Astrocyte (in vitro differentiated cells and primary cell): ENCODE measurements at regions not wholly inside any gene's neighbourhood (a gene's known extent, or its start where the extent isn't known, plus 50 kb on each side); places are given as distances from the start of the nearest gene placed in this dataset.

Experiments
- DNase-seq: peaks from one replicate; pipeline ENCODE4 v3.0.0-alpha.2; 2010; ENCODE audit warnings: low read depth
- FAIRE-seq: peaks from 2 replicates; lab custom pipeline; 2011; peaks lifted over from hg19 to GRCh38; lab: Jason Lieb, UNC
- H2AFZ ChIP-seq: 2 replicates; pipeline ENCODE4 v1.6.0; 2012; ENCODE audit warnings: low read depth, low read length, inconsistent platforms
- H3K27ac ChIP-seq: 2 replicates; pipeline ENCODE4 v1.5.1; 2011; ENCODE audit warnings: low read depth, low read length, inconsistent platforms
- H3K27me3 ChIP-seq: 2 replicates; pipeline ENCODE4 v1.6.0; 2011; ENCODE audit warnings: low read length, inconsistent platforms; ENCODE audit not compliant: insufficient read depth
- H3K36me3 ChIP-seq: 2 replicates; pipeline ENCODE4 v1.5.1; 2011; ENCODE audit warnings: low read length, inconsistent platforms; ENCODE audit not compliant: insufficient read depth
- H3K4me1 ChIP-seq: 2 replicates; pipeline ENCODE4 v1.5.1; 2011; ENCODE audit warnings: low read length, inconsistent platforms; ENCODE audit not compliant: insufficient read depth
- H3K4me2 ChIP-seq: 2 replicates; pipeline ENCODE4 v1.6.0; 2012; ENCODE audit warnings: low read length, inconsistent platforms
- H3K4me3 ChIP-seq: 2 replicates; pipeline ENCODE4 v1.5.1; 2011; ENCODE audit warnings: low read depth, mild to moderate bottlenecking, low read length, inconsistent platforms; ENCODE audit not compliant: insufficient read depth
- H3K79me2 ChIP-seq: 2 replicates; pipeline ENCODE4 v1.6.0; 2012; ENCODE audit warnings: mild to moderate bottlenecking, low read length, inconsistent platforms; ENCODE audit not compliant: insufficient read depth
- H3K9ac ChIP-seq: 2 replicates; pipeline ENCODE4 v1.6.0; 2012; ENCODE audit warnings: mild to moderate bottlenecking, low read length, inconsistent platforms
- H3K9me3 ChIP-seq: 2 replicates; pipeline ENCODE4 v1.5.1; 2012; ENCODE audit warnings: low read depth, mild to moderate bottlenecking, low read length, inconsistent platforms; ENCODE audit not compliant: insufficient read depth
- H4K20me1 ChIP-seq: 2 replicates; pipeline ENCODE4 v1.6.0; 2012; ENCODE audit warnings: low read length, inconsistent platforms; ENCODE audit not compliant: insufficient read depth
- H3K27ac Mint-ChIP-seq: one replicate; pipeline ENCODE4 v1.8.0; 2021; ENCODE audit warnings: mild to moderate bottlenecking, mixed read lengths; ENCODE audit not compliant: unreplicated experiment
- H3K27me3 Mint-ChIP-seq: one replicate; pipeline ENCODE4 v1.8.0; 2021; ENCODE audit warnings: low read depth, mixed read lengths; ENCODE audit not compliant: unreplicated experiment
- H3K36me3 Mint-ChIP-seq: one replicate; pipeline ENCODE4 v1.8.0; 2021; ENCODE audit warnings: low read depth, mixed read lengths; ENCODE audit not compliant: unreplicated experiment
- H3K4me1 Mint-ChIP-seq: one replicate; pipeline ENCODE4 v1.8.0; 2021; ENCODE audit warnings: low read depth, mixed read lengths; ENCODE audit not compliant: unreplicated experiment
- H3K4me3 Mint-ChIP-seq: one replicate; pipeline ENCODE4 v1.8.0; 2021; ENCODE audit warnings: mild to moderate bottlenecking, moderate library complexity, mixed read lengths; ENCODE audit not compliant: unreplicated experiment
- H3K9me3 Mint-ChIP-seq: one replicate; pipeline ENCODE4 v1.8.0; 2021; ENCODE audit warnings: mild to moderate bottlenecking, mixed read lengths; ENCODE audit not compliant: unreplicated experiment
- EZH2 ChIP-seq: IDR thresholded peaks from 2 replicates; pipeline ENCODE4 v1.6.1; 2012; ENCODE audit warnings: mild to moderate bottlenecking, low read length, inconsistent platforms; ENCODE audit not compliant: insufficient read depth
- TF ChIP-seq, protein P1 (sequence below): IDR thresholded peaks from 2 replicates; pipeline ENCODE4 v1.5.1; 2011; ENCODE audit warnings: low read depth, mild to moderate bottlenecking, inconsistent platforms, low read length, moderate library complexity; ENCODE audit not compliant: insufficient read depth

DNA sequence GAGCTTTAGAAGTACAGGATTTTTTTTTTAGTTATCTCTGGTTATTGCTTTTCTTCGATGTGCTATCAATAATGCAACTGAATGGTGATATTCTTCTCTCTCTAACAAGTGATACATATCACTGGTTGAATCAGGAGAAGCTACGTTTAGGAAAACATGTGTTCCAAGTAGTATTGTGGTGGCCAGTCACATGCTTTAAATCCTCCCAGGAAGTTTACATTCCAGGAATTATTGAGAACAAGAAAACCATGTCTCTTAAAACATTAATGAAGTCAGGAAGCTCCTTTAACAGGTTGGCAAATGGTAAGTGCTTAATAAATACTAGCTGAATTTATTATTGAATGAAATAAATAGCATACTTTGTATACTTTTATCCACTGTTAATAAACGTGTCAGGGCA, 371.1 kb downstream of the BCKDHB start:
- Histone ChIP-seq H3K36me3 (no peaks in the 10 kb centered on the region), H3K4me2 (no peak overlapping the region), H3K9ac (no peak overlapping the region), H3K27ac (no peak overlapping the region), H3K9me3 (no peaks in the 10 kb centered on the region), H2AFZ (no peak overlapping the region), H3K4me1 (no peaks in the 10 kb centered on the region), H3K27me3 (no peaks in the 10 kb centered on the region), H3K79me2 (no peaks in the 10 kb centered on the region), H3K4me3 (no peak overlapping the region), H4K20me1 (no peaks in the 10 kb centered on the region)
- H3K4me3 Mint-ChIP-seq = no peak overlapping the region
- peak; percentile 60 for DNase-seq
- FAIRE-seq = no peak
- TF ChIP-seq, protein P1, sequence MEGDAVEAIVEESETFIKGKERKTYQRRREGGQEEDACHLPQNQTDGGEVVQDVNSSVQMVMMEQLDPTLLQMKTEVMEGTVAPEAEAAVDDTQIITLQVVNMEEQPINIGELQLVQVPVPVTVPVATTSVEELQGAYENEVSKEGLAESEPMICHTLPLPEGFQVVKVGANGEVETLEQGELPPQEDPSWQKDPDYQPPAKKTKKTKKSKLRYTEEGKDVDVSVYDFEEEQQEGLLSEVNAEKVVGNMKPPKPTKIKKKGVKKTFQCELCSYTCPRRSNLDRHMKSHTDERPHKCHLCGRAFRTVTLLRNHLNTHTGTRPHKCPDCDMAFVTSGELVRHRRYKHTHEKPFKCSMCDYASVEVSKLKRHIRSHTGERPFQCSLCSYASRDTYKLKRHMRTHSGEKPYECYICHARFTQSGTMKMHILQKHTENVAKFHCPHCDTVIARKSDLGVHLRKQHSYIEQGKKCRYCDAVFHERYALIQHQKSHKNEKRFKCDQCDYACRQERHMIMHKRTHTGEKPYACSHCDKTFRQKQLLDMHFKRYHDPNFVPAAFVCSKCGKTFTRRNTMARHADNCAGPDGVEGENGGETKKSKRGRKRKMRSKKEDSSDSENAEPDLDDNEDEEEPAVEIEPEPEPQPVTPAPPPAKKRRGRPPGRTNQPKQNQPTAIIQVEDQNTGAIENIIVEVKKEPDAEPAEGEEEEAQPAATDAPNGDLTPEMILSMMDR = no peak
- no peak for TF ChIP-seq EZH2
- H3K27me3 Mint-ChIP-seq = no peaks in the 10 kb centered on the region
- H3K27ac Mint-ChIP-seq = no peak overlapping the region
- no peaks in the 10 kb centered on the region for H3K9me3 Mint-ChIP-seq
- H3K4me1 Mint-ChIP-seq = peaks cover 24% of the 10 kb centered on the region
- no peaks in the 10 kb centered on the region for H3K36me3 Mint-ChIP-seq

DNA sequence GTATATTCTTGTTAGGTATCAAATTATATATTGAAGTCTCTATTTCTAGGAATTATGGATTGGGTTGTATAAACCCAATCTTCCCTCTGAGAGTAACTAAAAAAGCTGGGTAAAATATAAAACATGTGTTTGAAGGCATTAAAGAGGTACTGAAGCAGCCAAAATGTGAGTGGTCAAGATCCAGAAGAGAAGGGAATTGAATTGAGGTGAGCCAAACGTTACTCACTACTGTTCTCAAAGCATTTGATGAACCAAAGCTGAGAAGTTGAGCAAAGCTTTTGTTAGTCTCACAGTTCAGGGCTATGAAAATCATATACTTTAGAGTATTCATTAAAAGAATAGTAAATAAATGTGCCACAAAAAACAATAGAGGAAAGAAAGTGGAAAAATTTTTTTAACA, 365.8 kb downstream of the BCKDHB start:
- Mint-ChIP-seq H3K4me1 (peaks cover 13% of the 10 kb centered on the region), H3K36me3 (no peaks in the 10 kb centered on the region), H3K27me3 (no peaks in the 10 kb centered on the region), H3K27ac (no peak overlapping the region), H3K4me3 (no peak overlapping the region), H3K9me3 (no peaks in the 10 kb centered on the region)
- H3K4me2 ChIP-seq = no peak overlapping the region
- H2AFZ ChIP-seq = no peak overlapping the region
- no peaks in the 10 kb centered on the region for H4K20me1 ChIP-seq
- H3K9me3 ChIP-seq = no peaks in the 10 kb centered on the region
- no peaks in the 10 kb centered on the region for H3K27me3 ChIP-seq
- no peaks in the 10 kb centered on the region for H3K4me1 ChIP-seq
- H3K36me3 ChIP-seq = no peaks in the 10 kb centered on the region
- H3K9ac ChIP-seq = no peak overlapping the region
- no peak for DNase-seq
- H3K27ac ChIP-seq = no peak overlapping the region
- no peak overlapping the region for H3K4me3 ChIP-seq
- H3K79me2 ChIP-seq = no peaks in the 10 kb centered on the region
- TF ChIP-seq, protein P1 = no peak
- no peak for TF ChIP-seq EZH2
- no peak for FAIRE-seq

DNA sequence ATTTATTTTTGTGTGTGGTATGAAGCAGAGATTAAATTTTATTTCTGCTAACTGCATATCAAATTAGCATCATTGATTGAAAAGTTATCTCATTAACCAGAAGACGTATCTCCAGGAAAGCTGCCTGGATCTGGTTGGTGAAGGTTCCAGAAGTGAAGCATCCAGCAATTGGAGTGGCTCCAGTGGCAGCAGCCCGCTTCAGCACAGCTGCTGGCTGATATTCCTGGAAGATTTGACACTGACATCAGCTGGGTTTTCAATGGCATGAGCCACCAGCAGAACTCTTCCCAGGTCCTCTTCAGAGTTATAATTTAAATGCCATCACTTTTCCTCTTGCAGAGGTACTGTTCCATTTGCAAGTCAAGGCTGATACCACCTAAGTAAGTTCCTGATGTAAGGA, 363.5 kb downstream of the BCKDHB start:
- no peak overlapping the region for H3K4me2 ChIP-seq
- H3K27me3 ChIP-seq = no peaks in the 10 kb centered on the region
- H4K20me1 ChIP-seq = no peaks in the 10 kb centered on the region
- FAIRE-seq (no peak), DNase-seq (no peak)
- Mint-ChIP-seq H3K27me3 (no peaks in the 10 kb centered on the region), H3K9me3 (no peaks in the 10 kb centered on the region), H3K4me3 (no peak overlapping the region), H3K4me1 (peaks cover 8% of the 10 kb centered on the region), H3K27ac (no peak overlapping the region), H3K36me3 (no peaks in the 10 kb centered on the region)
- H3K4me1 ChIP-seq = no peaks in the 10 kb centered on the region
- no peak overlapping the region for H3K9ac ChIP-seq
- H3K9me3 ChIP-seq = no peaks in the 10 kb centered on the region
- no peaks in the 10 kb centered on the region for H3K79me2 ChIP-seq
- no peaks in the 10 kb centered on the region for H3K36me3 ChIP-seq
- H3K27ac ChIP-seq = no peak overlapping the region
- H3K4me3 ChIP-seq = no peak overlapping the region
- TF ChIP-seq, protein P1 = no peak
- no peak for TF ChIP-seq EZH2
- no peak overlapping the region for H2AFZ ChIP-seq
